ENCODE measurements at regions not wholly inside any gene's neighbourhood (a gene's known extent, or its start where the extent isn't known, plus 50 kb on each side); places are given as distances from the start of the nearest gene placed in this dataset.

- TF ChIP-seq EZH2phosphoT487 (IDR thresholded peaks at IDR 0.05; ENCODE audit: insufficient read depth, low read depth) (no peak), EZH2 (IDR thresholded peaks at IDR 0.05; ENCODE audit: insufficient read depth, poor library complexity, severe bottlenecking) (no peak)
- Histone ChIP-seq H3K27me3 (replicated peaks; ENCODE audit: insufficient read depth) (no peaks in the 10 kb centered on the region), H3K4me3 (no peak overlapping the region), H3K4me1 (ENCODE audit: insufficient read depth) (no peaks in the 10 kb centered on the region), H3K36me3 (ENCODE audit: low read depth) (no peaks in the 10 kb centered on the region), H4K20me1 (ENCODE audit: insufficient read depth) (no peaks in the 10 kb centered on the region), H3F3A (ENCODE audit: insufficient read depth) (no peaks in the 10 kb centered on the region), H3K79me2 (ENCODE audit: insufficient read depth) (no peaks in the 10 kb centered on the region), H3K9ac (no peak overlapping the region), H3K4me2 (ENCODE audit: unreplicated experiment) (no peak overlapping the region), H3K9me2 (ENCODE audit: insufficient read depth) (no peaks in the 10 kb centered on the region), H3K27ac (no peak overlapping the region), H2AFZ (no peak overlapping the region), H3K9me3 (ENCODE audit: low read depth) (no peaks in the 10 kb centered on the region)
- WGBS, 2 experiments (ENCODE audit: low coverage in 1 of 2, low lambda C conversion rate in 2 of 2, missing lambda C conversion rate in 2 of 2): 36 to 38% methylated on average over 4 of the region's 4 CpGs
- no peak for DNase-seq
- in situ Hi-C loops (cut with MboI): no loop called here
Observed at GRCh38 chr5:51047369-51047768, 335.9 kb upstream of the ISL1 start.

- Histone ChIP-seq H3K27me3 (replicated peaks; ENCODE audit: insufficient read depth) (no peaks in the 10 kb centered on the region), H3K4me1 (ENCODE audit: insufficient read depth) (no peaks in the 10 kb centered on the region), H3K27ac (no peak overlapping the region), H4K20me1 (ENCODE audit: insufficient read depth) (no peaks in the 10 kb centered on the region), H3K9me3 (ENCODE audit: low read depth) (no peaks in the 10 kb centered on the region), H3K79me2 (ENCODE audit: insufficient read depth) (no peaks in the 10 kb centered on the region), H3K4me2 (ENCODE audit: unreplicated experiment) (no peak overlapping the region), H3K36me3 (ENCODE audit: low read depth) (no peaks in the 10 kb centered on the region), H3K4me3 (no peak overlapping the region), H2AFZ (no peak overlapping the region), H3K9me2 (ENCODE audit: insufficient read depth) (no peaks in the 10 kb centered on the region), H3F3A (ENCODE audit: insufficient read depth) (no peaks in the 10 kb centered on the region), H3K9ac (no peak overlapping the region)
- in situ Hi-C loops (cut with MboI): no loop called here
- TF ChIP-seq EZH2 (IDR thresholded peaks at IDR 0.05; ENCODE audit: insufficient read depth, poor library complexity, severe bottlenecking): no peak
- no peak for TF ChIP-seq EZH2phosphoT487 (IDR thresholded peaks at IDR 0.05; ENCODE audit: insufficient read depth, low read depth)
- DNase-seq: no peak
- 32 to 36% methylated on average over 2 of the region's 2 CpGs for WGBS, 2 experiments (ENCODE audit: low coverage in 1 of 2, low lambda C conversion rate in 2 of 2, missing lambda C conversion rate in 2 of 2)
Observed at GRCh38 chr5:51053361-51053760, 329.9 kb upstream of the ISL1 start.

- Histone ChIP-seq H3K4me3 (no peak overlapping the region), H4K20me1 (ENCODE audit: insufficient read depth) (no peaks in the 10 kb centered on the region), H3K9ac (no peak overlapping the region), H3K27ac (no peak overlapping the region), H3K27me3 (replicated peaks; ENCODE audit: insufficient read depth) (no peaks in the 10 kb centered on the region), H3F3A (ENCODE audit: insufficient read depth) (no peaks in the 10 kb centered on the region), H3K9me3 (ENCODE audit: low read depth) (no peaks in the 10 kb centered on the region), H3K36me3 (ENCODE audit: low read depth) (no peaks in the 10 kb centered on the region), H3K4me2 (ENCODE audit: unreplicated experiment) (no peak overlapping the region), H3K9me2 (ENCODE audit: insufficient read depth) (no peaks in the 10 kb centered on the region), H3K79me2 (ENCODE audit: insufficient read depth) (no peaks in the 10 kb centered on the region), H2AFZ (no peak overlapping the region), H3K4me1 (ENCODE audit: insufficient read depth) (no peaks in the 10 kb centered on the region)
- no peak for DNase-seq
- in situ Hi-C loops (cut with MboI): no loop called here
- 8 to 9% methylated on average over 5 of the region's 5 CpGs for WGBS, 2 experiments (ENCODE audit: low coverage in 1 of 2, low lambda C conversion rate in 2 of 2, missing lambda C conversion rate in 2 of 2)
- no peak for TF ChIP-seq EZH2 (IDR thresholded peaks at IDR 0.05; ENCODE audit: insufficient read depth, poor library complexity, severe bottlenecking)
- TF ChIP-seq EZH2phosphoT487 (IDR thresholded peaks at IDR 0.05; ENCODE audit: insufficient read depth, low read depth): no peak
Observed at GRCh38 chr5:51060953-51061352, 322.3 kb upstream of the ISL1 start.

- Histone ChIP-seq H3K4me2 (ENCODE audit: unreplicated experiment) (no peak overlapping the region), H3K9ac (no peak overlapping the region), H3K36me3 (ENCODE audit: low read depth) (no peaks in the 10 kb centered on the region), H2AFZ (no peak overlapping the region), H3K4me3 (no peak overlapping the region), H3F3A (ENCODE audit: insufficient read depth) (no peaks in the 10 kb centered on the region), H3K4me1 (ENCODE audit: insufficient read depth) (no peaks in the 10 kb centered on the region), H4K20me1 (ENCODE audit: insufficient read depth) (no peaks in the 10 kb centered on the region), H3K79me2 (ENCODE audit: insufficient read depth) (no peaks in the 10 kb centered on the region), H3K9me3 (ENCODE audit: low read depth) (no peaks in the 10 kb centered on the region), H3K27me3 (replicated peaks; ENCODE audit: insufficient read depth) (no peaks in the 10 kb centered on the region; the same call in 1 of the 2 replicates), H3K9me2 (ENCODE audit: insufficient read depth) (no peaks in the 10 kb centered on the region), H3K27ac (no peak overlapping the region)
- DNase-seq: no peak
- in situ Hi-C loops (cut with MboI): no loop called here
- TF ChIP-seq EZH2phosphoT487 (IDR thresholded peaks at IDR 0.05; ENCODE audit: insufficient read depth, low read depth) (no peak), EZH2 (IDR thresholded peaks at IDR 0.05; ENCODE audit: insufficient read depth, poor library complexity, severe bottlenecking) (no peak)
- WGBS, 2 experiments (ENCODE audit: low coverage in 1 of 2, low lambda C conversion rate in 2 of 2, missing lambda C conversion rate in 2 of 2): 33 to 34% methylated on average over 5 of the region's 5 CpGs
Observed at GRCh38 chr5:51072937-51073336, 310.3 kb upstream of the ISL1 start.

- no peak overlapping the region for H2AFZ ChIP-seq
- no peaks in the 10 kb centered on the region for H3K36me3 ChIP-seq (ENCODE audit: low read depth)
- no peak overlapping the region for H3K4me3 ChIP-seq
- no peaks in the 10 kb centered on the region for H4K20me1 ChIP-seq (ENCODE audit: insufficient read depth)
- no peak overlapping the region for H3K9ac ChIP-seq
- DNase-seq: no peak
- TF ChIP-seq EZH2 (IDR thresholded peaks at IDR 0.05; ENCODE audit: insufficient read depth, poor library complexity, severe bottlenecking) (no peak), EZH2phosphoT487 (IDR thresholded peaks at IDR 0.05; ENCODE audit: insufficient read depth, low read depth) (no peak)
- no peaks in the 10 kb centered on the region for H3F3A ChIP-seq (ENCODE audit: insufficient read depth)
- H3K79me2 ChIP-seq (ENCODE audit: insufficient read depth): no peaks in the 10 kb centered on the region
- H3K4me1 ChIP-seq (ENCODE audit: insufficient read depth): no peaks in the 10 kb centered on the region
- H3K9me2 ChIP-seq (ENCODE audit: insufficient read depth): no peaks in the 10 kb centered on the region
- WGBS, 2 experiments (ENCODE audit: low coverage in 1 of 2, low lambda C conversion rate in 2 of 2, missing lambda C conversion rate in 2 of 2): 4 to 9% methylated on average over 1 of the region's 1 CpG
- H3K27ac ChIP-seq: no peak overlapping the region
- H3K9me3 ChIP-seq (ENCODE audit: low read depth): no peaks in the 10 kb centered on the region
- no peaks in the 10 kb centered on the region for H3K27me3 ChIP-seq (replicated peaks; ENCODE audit: insufficient read depth)
- in situ Hi-C loops (cut with MboI): no loop called here
- H3K4me2 ChIP-seq (ENCODE audit: unreplicated experiment): no peak overlapping the region
Observed at GRCh38 chr5:51082741-51083140, 300.5 kb upstream of the ISL1 start.
